GM12865 (cell line): ENCODE measurements at regions not wholly inside any gene's neighbourhood (a gene's known extent, or its start where the extent isn't known, plus 50 kb on each side); places are given as distances from the start of the nearest gene placed in this dataset.

Experiments
- DNase-seq: peaks from one replicate; pipeline ENCODE4 v3.0.0; 2010; ENCODE audit warnings: low read depth
- H3K4me3 ChIP-seq: 2 replicates; pipeline ENCODE4 v1.5.1; 2011; ENCODE audit warnings: mild to moderate bottlenecking, low read depth, low read length, control low read depth
- TF ChIP-seq, protein P1 (sequence below): IDR thresholded peaks from 2 replicates; pipeline ENCODE4 v1.5.1; 2011; ENCODE audit warnings: low read length, control low read depth, low read depth, inconsistent platforms; ENCODE audit not compliant: insufficient read depth; ENCODE audit errors: missing control alignments

DNA sequence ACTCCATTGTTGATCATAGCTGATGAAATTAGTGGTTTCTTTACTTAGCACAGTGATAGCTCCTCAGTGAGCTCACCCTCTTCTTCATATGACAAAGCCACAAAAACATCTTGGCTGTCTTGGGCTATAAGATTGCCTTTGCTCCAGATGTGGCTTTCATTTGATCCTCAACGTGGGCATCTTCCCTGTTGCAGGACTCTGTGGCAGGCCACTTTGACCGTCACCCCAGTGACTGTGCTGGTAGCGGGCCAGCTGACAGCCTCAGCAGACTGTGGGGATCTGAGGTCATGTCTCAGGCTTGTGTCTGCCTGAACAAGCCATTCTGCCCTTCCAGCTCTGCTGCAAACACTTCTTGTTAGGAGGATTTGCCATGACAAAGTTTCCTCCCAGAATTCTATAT is 422.2 kb downstream of the NR2F1-AS1 start:
- DNase-seq = no peak
- TF ChIP-seq, protein P1, sequence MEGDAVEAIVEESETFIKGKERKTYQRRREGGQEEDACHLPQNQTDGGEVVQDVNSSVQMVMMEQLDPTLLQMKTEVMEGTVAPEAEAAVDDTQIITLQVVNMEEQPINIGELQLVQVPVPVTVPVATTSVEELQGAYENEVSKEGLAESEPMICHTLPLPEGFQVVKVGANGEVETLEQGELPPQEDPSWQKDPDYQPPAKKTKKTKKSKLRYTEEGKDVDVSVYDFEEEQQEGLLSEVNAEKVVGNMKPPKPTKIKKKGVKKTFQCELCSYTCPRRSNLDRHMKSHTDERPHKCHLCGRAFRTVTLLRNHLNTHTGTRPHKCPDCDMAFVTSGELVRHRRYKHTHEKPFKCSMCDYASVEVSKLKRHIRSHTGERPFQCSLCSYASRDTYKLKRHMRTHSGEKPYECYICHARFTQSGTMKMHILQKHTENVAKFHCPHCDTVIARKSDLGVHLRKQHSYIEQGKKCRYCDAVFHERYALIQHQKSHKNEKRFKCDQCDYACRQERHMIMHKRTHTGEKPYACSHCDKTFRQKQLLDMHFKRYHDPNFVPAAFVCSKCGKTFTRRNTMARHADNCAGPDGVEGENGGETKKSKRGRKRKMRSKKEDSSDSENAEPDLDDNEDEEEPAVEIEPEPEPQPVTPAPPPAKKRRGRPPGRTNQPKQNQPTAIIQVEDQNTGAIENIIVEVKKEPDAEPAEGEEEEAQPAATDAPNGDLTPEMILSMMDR = no peak
- H3K4me3 ChIP-seq = no peak overlapping the region

DNA sequence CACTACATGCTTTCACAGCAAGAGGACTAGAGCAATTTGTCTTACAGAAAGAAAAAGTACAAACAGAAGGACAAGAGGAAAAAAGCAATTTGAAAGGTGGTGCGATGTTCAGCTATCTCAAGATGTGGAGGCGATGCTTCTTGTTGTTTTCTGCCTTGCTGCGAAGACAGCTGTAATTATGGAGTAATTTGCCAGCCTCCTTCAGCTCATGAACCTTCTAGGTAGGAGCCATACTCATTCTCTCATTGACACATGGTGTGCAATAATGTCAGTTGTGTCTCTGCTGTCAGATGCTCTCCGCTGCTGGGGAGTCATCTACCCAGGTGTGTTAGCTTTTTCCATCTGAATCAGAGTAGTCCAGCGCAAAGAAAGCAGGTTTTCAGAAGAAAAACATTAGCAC is 424.5 kb downstream of the NR2F1-AS1 start:
- no peak for DNase-seq
- TF ChIP-seq, protein P1 = no peak
- no peak overlapping the region for H3K4me3 ChIP-seq

DNA sequence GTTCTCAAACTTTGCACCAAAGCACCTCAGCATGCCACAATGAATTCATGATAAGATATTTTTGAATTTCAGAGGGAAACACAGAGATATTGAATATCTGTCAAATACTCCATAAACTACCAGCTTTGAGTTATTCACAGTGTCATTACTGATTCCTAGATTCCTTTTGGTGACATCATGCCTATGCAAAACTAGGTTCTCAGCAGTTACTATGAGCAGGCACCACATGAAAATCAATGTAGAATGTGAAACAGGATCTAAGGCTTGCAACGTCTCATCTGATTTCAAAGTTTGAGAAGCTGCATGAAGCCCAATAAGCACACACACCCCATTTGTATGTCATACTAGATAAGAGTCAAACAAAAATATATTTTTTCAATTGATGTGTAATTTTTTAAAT is 426.5 kb downstream of the NR2F1-AS1 start:
- H3K4me3 ChIP-seq = no peak overlapping the region
- TF ChIP-seq, protein P1 = no peak
- no peak for DNase-seq

DNA sequence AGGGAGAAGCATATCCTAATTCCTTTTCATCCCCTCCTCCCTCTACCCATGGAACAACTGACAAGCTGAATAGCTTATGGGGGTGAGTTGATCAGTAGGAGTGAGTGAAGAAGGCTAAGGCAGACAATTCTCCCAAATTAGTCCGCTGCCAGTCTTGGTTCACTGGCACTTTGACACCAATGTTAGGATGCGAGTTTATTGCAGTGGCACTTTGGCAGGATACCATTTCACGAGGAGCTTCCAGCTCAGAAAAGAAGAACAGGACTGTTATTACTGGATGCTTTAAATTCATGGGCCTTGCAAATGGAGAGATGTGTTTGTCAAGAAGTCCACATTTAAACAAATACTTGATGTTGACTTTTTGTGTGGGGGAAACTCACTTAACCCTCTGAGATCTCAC is 427.6 kb downstream of the NR2F1-AS1 start:
- TF ChIP-seq, protein P1 = no peak

DNA sequence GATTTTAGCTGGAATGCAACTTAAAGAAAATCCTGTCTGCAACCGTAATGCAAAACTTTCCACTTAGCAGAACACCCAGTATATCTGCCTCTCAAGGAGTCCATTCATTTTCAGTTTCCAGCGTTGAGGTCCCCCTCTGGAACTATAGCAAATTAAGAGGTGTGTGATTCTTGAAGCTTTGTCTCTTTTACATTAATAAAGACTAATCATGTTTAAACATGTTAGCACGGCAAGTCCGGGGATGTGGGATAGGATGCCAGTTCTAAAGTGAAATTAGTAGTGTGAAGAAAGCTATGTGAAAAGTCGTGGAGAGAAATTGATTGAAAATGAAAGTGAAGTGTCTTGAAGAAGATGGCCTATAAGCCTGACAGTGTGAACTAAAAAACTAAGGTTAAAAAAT is 429.1 kb downstream of the NR2F1-AS1 start:
- no peak overlapping the region for H3K4me3 ChIP-seq
- no peak for DNase-seq
- TF ChIP-seq, protein P1 = no peak

More for the DNA sequence above, 427.6 kb downstream of the NR2F1-AS1 start:
- no peak overlapping the region for H3K4me3 ChIP-seq
- no peak for DNase-seq

DNA sequence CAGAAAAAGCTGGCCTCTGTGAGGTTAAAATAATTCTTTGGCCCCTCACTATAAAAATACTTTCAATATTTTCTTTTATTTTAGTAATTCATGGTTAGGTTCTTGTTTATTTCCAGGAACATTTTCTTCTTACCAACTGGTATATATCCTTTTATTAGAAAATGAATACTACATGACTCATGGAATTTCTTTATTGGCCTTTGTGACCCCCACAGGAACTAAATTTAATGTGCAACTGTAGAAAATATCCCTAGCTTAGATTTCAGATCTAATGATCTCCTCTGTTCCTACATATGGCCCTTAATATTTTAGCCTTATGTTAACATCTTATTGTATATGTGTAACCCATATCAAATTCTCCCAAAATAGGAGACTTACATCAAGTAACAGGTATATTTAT is 429.9 kb downstream of the NR2F1-AS1 start:
- no peak for DNase-seq
- TF ChIP-seq, protein P1 = no peak
- no peak overlapping the region for H3K4me3 ChIP-seq

DNA sequence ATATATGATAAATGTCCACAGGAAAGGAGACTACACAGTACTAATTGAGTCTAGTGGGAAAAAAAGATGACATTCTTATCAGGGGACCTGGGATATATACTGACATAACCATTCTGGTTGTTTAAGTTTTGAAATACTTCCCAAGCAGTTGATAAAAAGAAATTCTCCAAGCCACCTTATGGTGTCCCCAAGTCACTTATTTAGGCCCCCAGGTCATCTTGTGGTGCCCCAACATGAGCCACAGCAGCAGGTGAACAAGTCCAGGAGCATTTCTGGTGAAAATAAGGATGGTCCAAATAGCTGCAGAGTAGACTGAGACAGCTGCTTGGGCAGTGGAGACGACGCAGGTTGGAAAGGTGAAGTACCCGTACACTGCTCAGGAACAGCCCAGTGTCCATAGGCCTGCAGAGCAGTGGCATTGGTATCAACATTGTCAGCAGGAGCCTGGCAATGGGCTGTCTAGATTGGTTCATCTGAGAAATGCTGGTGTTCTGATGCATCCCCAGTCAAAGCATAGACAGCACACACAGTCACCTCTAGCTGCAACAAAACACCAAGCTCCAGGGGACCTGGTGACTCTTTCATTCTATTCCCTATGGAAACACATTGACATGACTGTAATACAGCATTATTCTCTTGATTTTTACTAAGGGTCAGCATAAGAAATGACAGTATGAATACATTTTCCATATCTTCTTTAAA is 430.6 kb downstream of the NR2F1-AS1 start:
- no peak overlapping the region for H3K4me3 ChIP-seq
- DNase-seq = no peak
- TF ChIP-seq, protein P1 = no peak
